ENCODE measurements at regions not wholly inside any gene's neighbourhood (a gene's known extent, or its start where the extent isn't known, plus 50 kb on each side); places are given as distances from the start of the nearest gene placed in this dataset.

- Histone ChIP-seq H3K4me1 (ENCODE audit: control insufficient read depth in 1 of 2, insufficient read depth in 2 of 2, low read length in 2 of 2) (peaks cover 18 to 68% of the 10 kb centered on the region in 2 experiments; a peak in 3 of 4 replicates), H4K20me1 (ENCODE audit: insufficient read depth) (no peaks in the 10 kb centered on the region), H3K9ac (ENCODE audit: low read length) (no peak overlapping the region; the same call in 1 of the 2 replicates), H3K79me2 (ENCODE audit: insufficient read depth, low read length) (no peaks in the 10 kb centered on the region), H3K36me3 (ENCODE audit: control insufficient read depth in 1 of 2, insufficient read depth in 2 of 2, low read length in 2 of 2) (no peaks in the 10 kb centered on the region), H3K27me3 (ENCODE audit: insufficient read depth, low read length) (no peaks in the 10 kb centered on the region), H3K4me2 (ENCODE audit: low read length) (no peak overlapping the region), H3K9me2 (ENCODE audit: insufficient read depth) (no peaks in the 10 kb centered on the region), H3K9me3 (ENCODE audit: control insufficient read depth in 1 of 2, insufficient read depth in 1 of 2, low read depth in 1 of 2, low read length in 2 of 2) (peaks cover 0 to 3% of the 10 kb centered on the region in 2 experiments; a peak in 1 of 4 replicates), H3K4me3 (replicated peaks in 1 of 2; ENCODE audit: low read depth in 1 of 2, low read length in 2 of 2) (no peak overlapping the region), H2AFZ (ENCODE audit: low read depth, low read length, poor library complexity, severe bottlenecking) (peak overlapping the region; percentile 36), H3K27ac (ENCODE audit: low read depth, low read length) (peak overlapping the region; percentile 13; the same call in 1 of the 2 replicates)
- ChIA-PET RAD21 (ENCODE audit: low non-redundant PET in 1 of 2, low total read pairs in 2 of 2, uncharacterized antibody in 2 of 2, unreplicated experiment in 2 of 2) (interaction anchor here in 1 of 2 experiments (1.4 kb wide), 1 partner anchor 71 kb away, joined by 4 read pairs; no protein-coding TSS in a partner anchor), CTCF (interaction anchor here (0.8 to 1.0 kb wide), 2 partner anchors 173 to 360 kb away, joined by 3 to 4 read pairs; no protein-coding TSS in a partner anchor), POLR2A (interaction anchor here (0.9 to 1.0 kb wide), 2 partner anchors 15 to 71 kb away, joined by 3 read pairs; no protein-coding TSS in a partner anchor)
- intact Hi-C loops (cut with micrococcal nuclease) = loop anchor here (10.0 kb wide), 1 partner anchor 358 kb away; no protein-coding TSS in a partner anchor
- TF ChIP-seq RAD21 (IDR thresholded peaks at IDR 0.05; ENCODE audit: low read depth) = no peak
- TF ChIP-seq TCF7L2 (IDR thresholded peaks at IDR 0.05; ENCODE audit: borderline replicate concordance, extremely low read depth, insufficient read depth, insufficient read length) = no peak
- no peak for TF ChIP-seq ELF1 (IDR thresholded peaks at IDR 0.05; ENCODE audit: borderline replicate concordance, low read depth)
- no peak for TF ChIP-seq ZNF274 (IDR thresholded peaks at IDR 0.05; ENCODE audit: low read depth, low read length)
- TF ChIP-seq SP1 (IDR thresholded peaks at IDR 0.05; ENCODE audit: low read depth) = no peak
- TF ChIP-seq REST (IDR thresholded peaks at IDR 0.05; ENCODE audit: low read depth) = no peak
- TF ChIP-seq MAX (IDR thresholded peaks at IDR 0.05) = no peak
- TF ChIP-seq POLR2AphosphoS5 (IDR thresholded peaks at IDR 0.05; ENCODE audit: low read depth, low read length) = no peak
- TF ChIP-seq JUND (IDR thresholded peaks at IDR 0.05) = no peak
- TF ChIP-seq ZFX (IDR thresholded peaks at IDR 0.05) = no peak
- TF ChIP-seq EZH2phosphoT487 (IDR thresholded peaks at IDR 0.05; ENCODE audit: borderline replicate concordance) = no peak
- TF ChIP-seq SIN3A (IDR thresholded peaks at IDR 0.05; ENCODE audit: low read depth) = no peak
- TF ChIP-seq YY1 (IDR thresholded peaks at IDR 0.05; ENCODE audit: extremely low read depth, insufficient replicate concordance, low read depth, low read length) = no peak
- no peak for TF ChIP-seq CEBPB (IDR thresholded peaks at IDR 0.05; ENCODE audit: low read depth)
- TF ChIP-seq FOSL1 (IDR thresholded peaks at IDR 0.05; ENCODE audit: low read depth) = no peak
- no peak for TF ChIP-seq CTCF (IDR thresholded peaks at IDR 0.05 in 2 of 3, conservative IDR thresholded peaks at IDR 0.05 in 1 of 3; ENCODE audit: borderline replicate concordance in 1 of 3, insufficient read depth in 1 of 3, low read depth in 2 of 3, low read length in 2 of 3)
- TF ChIP-seq EZH2 (IDR thresholded peaks at IDR 0.05) = no peak
- BruUV-seq (replicated peaks) = no TSS peak
- DNase-seq (ENCODE audit: low read depth, low spot score) (no peak), ATAC-seq (no peak)
These were observed 151.1 kb upstream of the HMGA2 start for GRCh38 chr12:65673156-65673690.

Measured in HCT116 (cell line).